Uterus (tissue), 2 donors: ENCODE measurements at regions not wholly inside any gene's neighbourhood (a gene's known extent, or its start where the extent isn't known, plus 50 kb on each side); places are given as distances from the start of the nearest gene placed in this dataset.

ENCODE experiments used
- CTCF ChIP-seq, 4 experiments: fragments of 200-600 bp in 2 of 4; fragments of 450-650 bp in 2 of 4; sonication (generic) in 2 of 4; IDR thresholded peaks; one replicate each; pipeline ENCODE4 v1.5.1; 2016 to 2019; ENCODE audit warnings: antibody characterized with exemption in 4 of 4, mild to moderate bottlenecking in 2 of 4, moderate library complexity in 1 of 4
- POLR2A ChIP-seq, 2 donors: fragments of 450-650 bp; IDR thresholded peaks; one replicate each; pipeline ENCODE4 v1.6.1; 2016; ENCODE audit warnings: antibody characterized with exemption in 2 of 2, mild to moderate bottlenecking in 1 of 2, moderate library complexity in 1 of 2

- TF ChIP-seq CTCF (IDR thresholded peaks at IDR 0.05) (no peak), POLR2A (IDR thresholded peaks at IDR 0.05) (no peak)
Observed at GRCh38 chr3:148178503-148178902, 519.2 kb upstream of the AGTR1 start.
